Amygdala (tissue), 56 donors: ENCODE measurements at regions not wholly inside any gene's neighbourhood (a gene's known extent, or its start where the extent isn't known, plus 50 kb on each side); places are given as distances from the start of the nearest gene placed in this dataset.

Source experiments
- DNase-seq, 56 donors: peaks; one replicate each; lab custom pipeline; 2025; lab: John Stamatoyannopoulos, UW

- no peak for DNase-seq
Measured at GRCh38 chr20:46785958-46786357, 76.5 kb downstream of the SLC2A10 start.

- DNase-seq, result no peak
Measured at GRCh38 chr20:46786566-46786965, 77.1 kb downstream of the SLC2A10 start.

- peak in 6 of 56 donors; percentile 2 to 27 (median 6) for DNase-seq
Measured at GRCh38 chr20:46787991-46788762, 78.7 kb downstream of the SLC2A10 start.

- peak in 1 of 56 donors; percentile 35 for DNase-seq
Measured at GRCh38 chr20:46788763-46789091, 79.3 kb downstream of the SLC2A10 start.

- DNase-seq, result no peak
Measured at GRCh38 chr20:46789339-46790028, 80.0 kb downstream of the SLC2A10 start.

GRCh38 chr20:46791722-46792416 lies 82.4 kb downstream of the SLC2A10 start:
- no peak for DNase-seq

GRCh38 chr20:46797206-46797605 lies 87.8 kb downstream of the SLC2A10 start:
- no peak for DNase-seq

GRCh38 chr20:46798430-46798829 lies 89.0 kb downstream of the SLC2A10 start:
- no peak for DNase-seq

- DNase-seq, result no peak
Measured at GRCh38 chr20:46799781-46800408, 90.4 kb downstream of the SLC2A10 start.

GRCh38 chr20:46800409-46800804 lies 91.0 kb downstream of the SLC2A10 start:
- DNase-seq, result no peak

- no peak for DNase-seq
Measured at GRCh38 chr20:46801003-46801702, 91.7 kb downstream of the SLC2A10 start.

GRCh38 chr20:46802722-46803121 lies 91.9 kb upstream of the EYA2 start:
- no peak for DNase-seq

- DNase-seq, result no peak
Measured at GRCh38 chr20:46803123-46804020, 91.3 kb upstream of the EYA2 start.

- no peak for DNase-seq
Measured at GRCh38 chr20:46804126-46804525, 90.5 kb upstream of the EYA2 start.

GRCh38 chr20:46805836-46806235 lies 88.8 kb upstream of the EYA2 start:
- no peak for DNase-seq

- no peak for DNase-seq
Measured at GRCh38 chr20:46807998-46808397, 86.6 kb upstream of the EYA2 start.

GRCh38 chr20:46808565-46808964 lies 86.1 kb upstream of the EYA2 start:
- DNase-seq, result no peak

GRCh38 chr20:46809706-46810360 lies 84.8 kb upstream of the EYA2 start:
- DNase-seq, result no peak
